ENCODE measurements at regions not wholly inside any gene's neighbourhood (a gene's known extent, or its start where the extent isn't known, plus 50 kb on each side); places are given as distances from the start of the nearest gene placed in this dataset.

GRCh38 chr2:146129231-146129630 is 1609.3 kb upstream of the ZEB2 start:
- no peaks in the 10 kb centered on the region for H3K27me3 ChIP-seq (ENCODE audit: insufficient read depth, low read length)
- H3K9me3 ChIP-seq (ENCODE audit: low read depth, low read length): no peaks in the 10 kb centered on the region
- H3K4me1 ChIP-seq (ENCODE audit: insufficient read depth, low read length): no peaks in the 10 kb centered on the region
- H3K4me3 ChIP-seq (ENCODE audit: low read length): no peak overlapping the region

- Histone ChIP-seq H3K9me3 (ENCODE audit: low read depth, low read length) (no peaks in the 10 kb centered on the region), H3K27me3 (ENCODE audit: insufficient read depth, low read length) (no peaks in the 10 kb centered on the region), H3K4me3 (ENCODE audit: low read length) (no peak overlapping the region), H3K4me1 (ENCODE audit: insufficient read depth, low read length) (no peaks in the 10 kb centered on the region)
These were observed 1608.3 kb upstream of the ZEB2 start for GRCh38 chr2:146128216-146128615.

GRCh38 chr2:146125551-146125950 is 1605.6 kb upstream of the ZEB2 start:
- no peaks in the 10 kb centered on the region for H3K4me1 ChIP-seq (ENCODE audit: insufficient read depth, low read length)
- no peak overlapping the region for H3K4me3 ChIP-seq (ENCODE audit: low read length)
- no peaks in the 10 kb centered on the region for H3K27me3 ChIP-seq (ENCODE audit: insufficient read depth, low read length)
- no peaks in the 10 kb centered on the region for H3K9me3 ChIP-seq (ENCODE audit: low read depth, low read length)

GRCh38 chr2:146124741-146125140 is 1604.8 kb upstream of the ZEB2 start:
- H3K27me3 ChIP-seq (ENCODE audit: insufficient read depth, low read length): no peaks in the 10 kb centered on the region
- H3K9me3 ChIP-seq (ENCODE audit: low read depth, low read length): no peaks in the 10 kb centered on the region
- H3K4me1 ChIP-seq (ENCODE audit: insufficient read depth, low read length): no peaks in the 10 kb centered on the region
- H3K4me3 ChIP-seq (ENCODE audit: low read length): no peak overlapping the region

- Histone ChIP-seq H3K4me1 (ENCODE audit: insufficient read depth, low read length) (no peaks in the 10 kb centered on the region), H3K9me3 (ENCODE audit: low read depth, low read length) (no peaks in the 10 kb centered on the region), H3K27me3 (ENCODE audit: insufficient read depth, low read length) (no peaks in the 10 kb centered on the region), H3K4me3 (ENCODE audit: low read length) (no peak overlapping the region)
These were observed 1603.8 kb upstream of the ZEB2 start for GRCh38 chr2:146123714-146124113.

GRCh38 chr2:146123256-146123655 is 1603.3 kb upstream of the ZEB2 start:
- Histone ChIP-seq H3K9me3 (ENCODE audit: low read depth, low read length) (no peaks in the 10 kb centered on the region), H3K4me3 (ENCODE audit: low read length) (no peak overlapping the region), H3K27me3 (ENCODE audit: insufficient read depth, low read length) (no peaks in the 10 kb centered on the region), H3K4me1 (ENCODE audit: insufficient read depth, low read length) (no peaks in the 10 kb centered on the region)

- H3K9me3 ChIP-seq (ENCODE audit: low read depth, low read length): no peaks in the 10 kb centered on the region
- H3K4me3 ChIP-seq (ENCODE audit: low read length): no peak overlapping the region
- H3K27me3 ChIP-seq (ENCODE audit: insufficient read depth, low read length): no peaks in the 10 kb centered on the region
- H3K4me1 ChIP-seq (ENCODE audit: insufficient read depth, low read length): no peaks in the 10 kb centered on the region
These were observed 1599.7 kb upstream of the ZEB2 start for GRCh38 chr2:146119586-146119985.

GRCh38 chr2:146108993-146109392 is 1589.1 kb upstream of the ZEB2 start:
- no peak overlapping the region for H3K4me3 ChIP-seq (ENCODE audit: low read length)
- no peaks in the 10 kb centered on the region for H3K9me3 ChIP-seq (ENCODE audit: low read depth, low read length)
- no peaks in the 10 kb centered on the region for H3K27me3 ChIP-seq (ENCODE audit: insufficient read depth, low read length)
- no peaks in the 10 kb centered on the region for H3K4me1 ChIP-seq (ENCODE audit: insufficient read depth, low read length)

GRCh38 chr2:146094185-146094584 is 1574.3 kb upstream of the ZEB2 start:
- Histone ChIP-seq H3K9me3 (ENCODE audit: low read depth, low read length) (peaks cover 8% of the 10 kb centered on the region), H3K27me3 (ENCODE audit: insufficient read depth, low read length) (no peaks in the 10 kb centered on the region), H3K4me3 (ENCODE audit: low read length) (no peak overlapping the region), H3K4me1 (ENCODE audit: insufficient read depth, low read length) (no peaks in the 10 kb centered on the region)

- Histone ChIP-seq H3K27me3 (ENCODE audit: insufficient read depth, low read length) (no peaks in the 10 kb centered on the region), H3K9me3 (ENCODE audit: low read depth, low read length) (no peaks in the 10 kb centered on the region), H3K4me3 (ENCODE audit: low read length) (no peak overlapping the region), H3K4me1 (ENCODE audit: insufficient read depth, low read length) (no peaks in the 10 kb centered on the region)
These were observed 1561.5 kb upstream of the ZEB2 start for GRCh38 chr2:146081459-146081858.

- Histone ChIP-seq H3K4me1 (ENCODE audit: insufficient read depth, low read length) (no peaks in the 10 kb centered on the region), H3K9me3 (ENCODE audit: low read depth, low read length) (no peaks in the 10 kb centered on the region), H3K27me3 (ENCODE audit: insufficient read depth, low read length) (no peaks in the 10 kb centered on the region), H3K4me3 (ENCODE audit: low read length) (no peak overlapping the region)
These were observed 1561.0 kb upstream of the ZEB2 start for GRCh38 chr2:146080925-146081324.

- Histone ChIP-seq H3K4me3 (ENCODE audit: low read length) (no peak overlapping the region), H3K4me1 (ENCODE audit: insufficient read depth, low read length) (no peaks in the 10 kb centered on the region), H3K27me3 (ENCODE audit: insufficient read depth, low read length) (no peaks in the 10 kb centered on the region), H3K9me3 (ENCODE audit: low read depth, low read length) (no peaks in the 10 kb centered on the region)
These were observed 1559.3 kb upstream of the ZEB2 start for GRCh38 chr2:146079216-146079615.

- H3K27me3 ChIP-seq (ENCODE audit: insufficient read depth, low read length): no peaks in the 10 kb centered on the region
- H3K9me3 ChIP-seq (ENCODE audit: low read depth, low read length): no peaks in the 10 kb centered on the region
- no peak overlapping the region for H3K4me3 ChIP-seq (ENCODE audit: low read length)
- no peaks in the 10 kb centered on the region for H3K4me1 ChIP-seq (ENCODE audit: insufficient read depth, low read length)
These were observed 1557.2 kb upstream of the ZEB2 start for GRCh38 chr2:146077156-146077555.

GRCh38 chr2:146068051-146068450 is 1548.1 kb upstream of the ZEB2 start:
- Histone ChIP-seq H3K4me1 (ENCODE audit: insufficient read depth, low read length) (no peaks in the 10 kb centered on the region), H3K27me3 (ENCODE audit: insufficient read depth, low read length) (no peaks in the 10 kb centered on the region), H3K9me3 (ENCODE audit: low read depth, low read length) (peaks cover 6% of the 10 kb centered on the region), H3K4me3 (ENCODE audit: low read length) (no peak overlapping the region)

GRCh38 chr2:146048141-146048540 is 1528.2 kb upstream of the ZEB2 start:
- no peaks in the 10 kb centered on the region for H3K4me1 ChIP-seq (ENCODE audit: insufficient read depth, low read length)

GRCh38 chr2:146041274-146041910 is 1521.5 kb upstream of the ZEB2 start:
- Histone ChIP-seq H3K27me3 (ENCODE audit: insufficient read depth, low read length) (no peaks in the 10 kb centered on the region), H3K4me1 (ENCODE audit: insufficient read depth, low read length) (no peaks in the 10 kb centered on the region), H3K9me3 (ENCODE audit: low read depth, low read length) (no peaks in the 10 kb centered on the region), H3K4me3 (ENCODE audit: low read length) (no peak overlapping the region)

More at GRCh38 chr2:146048141-146048540, 1528.2 kb upstream of the ZEB2 start:
- H3K27me3 ChIP-seq (ENCODE audit: insufficient read depth, low read length): no peaks in the 10 kb centered on the region
- no peaks in the 10 kb centered on the region for H3K9me3 ChIP-seq (ENCODE audit: low read depth, low read length)
- no peak overlapping the region for H3K4me3 ChIP-seq (ENCODE audit: low read length)

All from mononuclear cell (primary cell).